Right atrium auricular region (tissue), 2 donors: ENCODE measurements at regions not wholly inside any gene's neighbourhood (a gene's known extent, or its start where the extent isn't known, plus 50 kb on each side); places are given as distances from the start of the nearest gene placed in this dataset.
"Not testable (repeated sequence)": the region's sequence is repeated elsewhere in the genome, so short reads cannot be mapped to it uniquely, and the experiment has no call there.

ENCODE experiments used
- DNase-seq: peaks from one replicate; pipeline ENCODE4 v3.0.0-alpha.2; 2019; ENCODE audit warnings: low spot score
- H3K27ac ChIP-seq, 2 donors: fragments of 200-600 bp; sonication (generic); 1 replicate in 1 of 2; 2 replicates in 1 of 2; pipeline ENCODE4 v1.5.1; 2016 to 2019
- H3K27me3 ChIP-seq, 2 donors: fragments of 200-600 bp; sonication (generic); one replicate each; pipeline versions ENCODE4 v1.5.1 to v1.6.0; 2017 to 2019
- H3K36me3 ChIP-seq: fragments of 200-600 bp; sonication (generic); one replicate; pipeline ENCODE4 v1.5.1; 2016
- H3K4me1 ChIP-seq, 2 donors: fragments of 200-600 bp; sonication (generic); one replicate each; pipeline versions ENCODE4 v1.5.1 to v1.6.0; 2017 to 2019
- H3K4me3 ChIP-seq, 2 donors: fragments of 200-600 bp; sonication (generic); 1 replicate in 1 of 2; 2 replicates in 1 of 2; pipeline ENCODE4 v1.5.1; 2017 to 2019; ENCODE audit warnings: mild to moderate bottlenecking in 1 of 2, moderate library complexity in 1 of 2
- H3K9me3 ChIP-seq, 2 donors: fragments of 200-600 bp; sonication (generic); one replicate each; pipeline ENCODE4 v1.5.1; 2019
- CTCF ChIP-seq, 2 donors: fragments of 200-600 bp; sonication (generic); IDR thresholded peaks; one replicate each; pipeline ENCODE4 v1.5.1; 2019; ENCODE audit warnings: antibody characterized with exemption in 2 of 2

GRCh38 chr4:150023489-150023888 is 54.8 kb upstream of the DCLK2 start:
- no peak for DNase-seq
- Histone ChIP-seq H3K9me3 (peaks cover 0 to 9% of the 10 kb centered on the region in 2 donors), H3K4me1 (no peaks in the 10 kb centered on the region), H3K27me3 (no peaks in the 10 kb centered on the region), H3K27ac (no peak overlapping the region), H3K4me3 (no peak overlapping the region), H3K36me3 (no peaks in the 10 kb centered on the region)
- no peak for TF ChIP-seq CTCF (IDR thresholded peaks at IDR 0.05)

DNA sequence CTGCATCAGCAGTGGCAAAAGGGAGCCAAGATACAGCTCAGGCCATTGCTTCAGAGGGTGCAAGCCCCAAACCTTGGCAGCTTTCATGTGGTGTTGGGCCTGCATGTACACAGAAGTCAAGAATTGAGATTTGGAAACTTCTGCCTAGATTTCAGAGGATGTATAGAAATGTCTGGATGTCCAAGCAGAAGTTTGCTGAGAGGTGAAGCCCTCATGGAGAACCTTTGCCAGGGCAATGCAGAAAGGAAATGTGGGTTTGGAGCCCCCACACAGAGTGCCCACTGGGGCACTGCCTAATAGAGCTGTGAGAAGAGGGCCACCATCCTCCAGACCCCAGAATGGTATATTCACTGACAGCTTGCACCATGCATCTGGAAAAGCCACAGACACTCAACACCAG is 51.3 kb upstream of the DCLK2 start:
- H3K4me3 ChIP-seq, H3K4me1 ChIP-seq, DNase-seq, H3K27me3 ChIP-seq, H3K36me3 ChIP-seq, H3K9me3 ChIP-seq, H3K27ac ChIP-seq: not testable (repeated sequence)
